GM19043 (cell line): ENCODE measurements at regions not wholly inside any gene's neighbourhood (a gene's known extent, or its start where the extent isn't known, plus 50 kb on each side); places are given as distances from the start of the nearest gene placed in this dataset.
A peak's percentile ranks its signal among the peaks of the same experiment; 100 is the strongest.

ENCODE experiments used
- ATAC-seq: cut with Tn5 transposase; IDR thresholded peaks from one replicate; pipeline ENCODE4 v1.9.1; 2021; ENCODE audit warnings: low read depth; ENCODE audit not compliant: unreplicated experiment

- ATAC-seq = no peak
Measured at GRCh38 chr13:74084375-74084935, 49.7 kb downstream of the KLF12 start.

GRCh38 chr13:74082741-74083160 is 51.5 kb downstream of the KLF12 start:
- no peak for ATAC-seq

GRCh38 chr13:74080762-74081161 is 53.4 kb downstream of the KLF12 start:
- no peak for ATAC-seq

- ATAC-seq = no peak
Measured at GRCh38 chr13:74077792-74078191, 56.4 kb downstream of the KLF12 start.

GRCh38 chr13:74077375-74077774 is 56.8 kb downstream of the KLF12 start:
- no peak for ATAC-seq

- no peak for ATAC-seq
Measured at GRCh38 chr13:74074723-74075122, 59.5 kb downstream of the KLF12 start.

- ATAC-seq = no peak
Measured at GRCh38 chr13:74073274-74073673, 60.9 kb downstream of the KLF12 start.

GRCh38 chr13:74070513-74070912 is 63.7 kb downstream of the KLF12 start:
- ATAC-seq = no peak

- peak; percentile 57 for ATAC-seq
Measured at GRCh38 chr13:74070065-74070464, 64.1 kb downstream of the KLF12 start.

- no peak for ATAC-seq
Measured at GRCh38 chr13:74068471-74068870, 65.7 kb downstream of the KLF12 start.

GRCh38 chr13:74067818-74068217 is 66.4 kb downstream of the KLF12 start:
- ATAC-seq = no peak

GRCh38 chr13:74066937-74067336 is 67.3 kb downstream of the KLF12 start:
- no peak for ATAC-seq

- no peak for ATAC-seq
Measured at GRCh38 chr13:74064805-74065312, 69.3 kb downstream of the KLF12 start.

- ATAC-seq = no peak
Measured at GRCh38 chr13:74063533-74064100, 70.6 kb downstream of the KLF12 start.

GRCh38 chr13:74062933-74063332 is 71.3 kb downstream of the KLF12 start:
- ATAC-seq = peak; percentile 64

- peak; percentile 77 for ATAC-seq
Measured at GRCh38 chr13:74061926-74062595, 72.1 kb downstream of the KLF12 start.

- no peak for ATAC-seq
Measured at GRCh38 chr13:74056801-74057542, 77.2 kb downstream of the KLF12 start.

- no peak for ATAC-seq
Measured at GRCh38 chr13:74052402-74052928, 81.7 kb downstream of the KLF12 start.

GRCh38 chr13:74048756-74049155 is 85.4 kb downstream of the KLF12 start:
- ATAC-seq = no peak

- no peak for ATAC-seq
Measured at GRCh38 chr13:74047931-74048600, 86.1 kb downstream of the KLF12 start.
